Adrenal gland (tissue), 5 donors: ENCODE measurements at regions not wholly inside any gene's neighbourhood (a gene's known extent, or its start where the extent isn't known, plus 50 kb on each side); places are given as distances from the start of the nearest gene placed in this dataset.

ENCODE experiments used
- POLR2A ChIP-seq, 2 donors: fragments of 450-650 bp; IDR thresholded peaks; one replicate each; pipeline ENCODE4 v1.6.1; 2017; ENCODE audit warnings: antibody characterized with exemption in 2 of 2, mild to moderate bottlenecking in 2 of 2, moderate library complexity in 1 of 2
- TF ChIP-seq, protein P1 (sequence below), 6 experiments: fragments of 450-650 bp in 4 of 6; fragments of 200-600 bp in 2 of 6; sonication (generic) in 1 of 6; IDR thresholded peaks; 1 replicate in 5 of 6; 2 replicates in 1 of 6; pipeline versions ENCODE4 v1.5.1 to v1.8.0; 2016 to 2021; ENCODE audit warnings: antibody characterized with exemption in 6 of 6, mild to moderate bottlenecking in 2 of 6, moderate library complexity in 1 of 6
- donor health status: DM: no; HTN: no; CAD: no.

GRCh38 chr13:23081220-23081619 lies 99.6 kb upstream of the SGCG start:
- TF ChIP-seq, protein P1, sequence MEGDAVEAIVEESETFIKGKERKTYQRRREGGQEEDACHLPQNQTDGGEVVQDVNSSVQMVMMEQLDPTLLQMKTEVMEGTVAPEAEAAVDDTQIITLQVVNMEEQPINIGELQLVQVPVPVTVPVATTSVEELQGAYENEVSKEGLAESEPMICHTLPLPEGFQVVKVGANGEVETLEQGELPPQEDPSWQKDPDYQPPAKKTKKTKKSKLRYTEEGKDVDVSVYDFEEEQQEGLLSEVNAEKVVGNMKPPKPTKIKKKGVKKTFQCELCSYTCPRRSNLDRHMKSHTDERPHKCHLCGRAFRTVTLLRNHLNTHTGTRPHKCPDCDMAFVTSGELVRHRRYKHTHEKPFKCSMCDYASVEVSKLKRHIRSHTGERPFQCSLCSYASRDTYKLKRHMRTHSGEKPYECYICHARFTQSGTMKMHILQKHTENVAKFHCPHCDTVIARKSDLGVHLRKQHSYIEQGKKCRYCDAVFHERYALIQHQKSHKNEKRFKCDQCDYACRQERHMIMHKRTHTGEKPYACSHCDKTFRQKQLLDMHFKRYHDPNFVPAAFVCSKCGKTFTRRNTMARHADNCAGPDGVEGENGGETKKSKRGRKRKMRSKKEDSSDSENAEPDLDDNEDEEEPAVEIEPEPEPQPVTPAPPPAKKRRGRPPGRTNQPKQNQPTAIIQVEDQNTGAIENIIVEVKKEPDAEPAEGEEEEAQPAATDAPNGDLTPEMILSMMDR (IDR thresholded peaks at IDR 0.05): no peak
- TF ChIP-seq POLR2A (IDR thresholded peaks at IDR 0.05): no peak
